Astrocyte (in vitro differentiated cells and primary cell): ENCODE measurements at regions not wholly inside any gene's neighbourhood (a gene's known extent, or its start where the extent isn't known, plus 50 kb on each side); places are given as distances from the start of the nearest gene placed in this dataset.

ENCODE experiments used
- DNase-seq: peaks from one replicate; pipeline ENCODE4 v3.0.0-alpha.2; 2010; ENCODE audit warnings: low read depth
- FAIRE-seq: peaks from 2 replicates; lab custom pipeline; 2011; peaks lifted over from hg19 to GRCh38; lab: Jason Lieb, UNC
- H2AFZ ChIP-seq: 2 replicates; pipeline ENCODE4 v1.6.0; 2012; ENCODE audit warnings: low read depth, low read length, inconsistent platforms
- H3K27ac ChIP-seq: 2 replicates; pipeline ENCODE4 v1.5.1; 2011; ENCODE audit warnings: low read depth, low read length, inconsistent platforms
- H3K27me3 ChIP-seq: 2 replicates; pipeline ENCODE4 v1.6.0; 2011; ENCODE audit warnings: low read length, inconsistent platforms; ENCODE audit not compliant: insufficient read depth
- H3K36me3 ChIP-seq: 2 replicates; pipeline ENCODE4 v1.5.1; 2011; ENCODE audit warnings: low read length, inconsistent platforms; ENCODE audit not compliant: insufficient read depth
- H3K4me1 ChIP-seq: 2 replicates; pipeline ENCODE4 v1.5.1; 2011; ENCODE audit warnings: low read length, inconsistent platforms; ENCODE audit not compliant: insufficient read depth
- H3K4me2 ChIP-seq: 2 replicates; pipeline ENCODE4 v1.6.0; 2012; ENCODE audit warnings: low read length, inconsistent platforms
- H3K4me3 ChIP-seq: 2 replicates; pipeline ENCODE4 v1.5.1; 2011; ENCODE audit warnings: low read depth, mild to moderate bottlenecking, low read length, inconsistent platforms; ENCODE audit not compliant: insufficient read depth
- H3K79me2 ChIP-seq: 2 replicates; pipeline ENCODE4 v1.6.0; 2012; ENCODE audit warnings: mild to moderate bottlenecking, low read length, inconsistent platforms; ENCODE audit not compliant: insufficient read depth
- H3K9ac ChIP-seq: 2 replicates; pipeline ENCODE4 v1.6.0; 2012; ENCODE audit warnings: mild to moderate bottlenecking, low read length, inconsistent platforms
- H3K9me3 ChIP-seq: 2 replicates; pipeline ENCODE4 v1.5.1; 2012; ENCODE audit warnings: low read depth, mild to moderate bottlenecking, low read length, inconsistent platforms; ENCODE audit not compliant: insufficient read depth
- H4K20me1 ChIP-seq: 2 replicates; pipeline ENCODE4 v1.6.0; 2012; ENCODE audit warnings: low read length, inconsistent platforms; ENCODE audit not compliant: insufficient read depth
- H3K27ac Mint-ChIP-seq: one replicate; pipeline ENCODE4 v1.8.0; 2021; ENCODE audit warnings: mild to moderate bottlenecking, mixed read lengths; ENCODE audit not compliant: unreplicated experiment
- H3K27me3 Mint-ChIP-seq: one replicate; pipeline ENCODE4 v1.8.0; 2021; ENCODE audit warnings: low read depth, mixed read lengths; ENCODE audit not compliant: unreplicated experiment
- H3K36me3 Mint-ChIP-seq: one replicate; pipeline ENCODE4 v1.8.0; 2021; ENCODE audit warnings: low read depth, mixed read lengths; ENCODE audit not compliant: unreplicated experiment
- H3K4me1 Mint-ChIP-seq: one replicate; pipeline ENCODE4 v1.8.0; 2021; ENCODE audit warnings: low read depth, mixed read lengths; ENCODE audit not compliant: unreplicated experiment
- H3K4me3 Mint-ChIP-seq: one replicate; pipeline ENCODE4 v1.8.0; 2021; ENCODE audit warnings: mild to moderate bottlenecking, moderate library complexity, mixed read lengths; ENCODE audit not compliant: unreplicated experiment
- H3K9me3 Mint-ChIP-seq: one replicate; pipeline ENCODE4 v1.8.0; 2021; ENCODE audit warnings: mild to moderate bottlenecking, mixed read lengths; ENCODE audit not compliant: unreplicated experiment
- CTCF ChIP-seq: IDR thresholded peaks from 2 replicates; pipeline ENCODE4 v1.5.1; 2011; ENCODE audit warnings: low read depth, mild to moderate bottlenecking, inconsistent platforms, low read length, moderate library complexity; ENCODE audit not compliant: insufficient read depth
- EZH2 ChIP-seq: IDR thresholded peaks from 2 replicates; pipeline ENCODE4 v1.6.1; 2012; ENCODE audit warnings: mild to moderate bottlenecking, low read length, inconsistent platforms; ENCODE audit not compliant: insufficient read depth

GRCh38 chr22:22044153-22044552 lies 61.6 kb upstream of the TOP3B start:
- H4K20me1 ChIP-seq = no peaks in the 10 kb centered on the region
- H3K36me3 Mint-ChIP-seq = no peaks in the 10 kb centered on the region
- H3K79me2 ChIP-seq = no peaks in the 10 kb centered on the region
- H3K4me3 ChIP-seq = no peak overlapping the region
- peaks cover 23% of the 10 kb centered on the region for H3K27me3 Mint-ChIP-seq
- no peaks in the 10 kb centered on the region for H3K9me3 ChIP-seq
- H3K9me3 Mint-ChIP-seq = no peaks in the 10 kb centered on the region
- H3K4me3 Mint-ChIP-seq = no peak overlapping the region
- FAIRE-seq = no peak
- no peak for DNase-seq
- H2AFZ ChIP-seq = no peak overlapping the region
- no peaks in the 10 kb centered on the region for H3K4me1 ChIP-seq
- no peak overlapping the region for H3K27ac Mint-ChIP-seq
- H3K4me2 ChIP-seq = no peak overlapping the region
- no peaks in the 10 kb centered on the region for H3K4me1 Mint-ChIP-seq
- H3K27ac ChIP-seq = no peak overlapping the region
- H3K36me3 ChIP-seq = no peaks in the 10 kb centered on the region
- TF ChIP-seq EZH2 = no peak
- H3K9ac ChIP-seq = no peak overlapping the region
- H3K27me3 ChIP-seq = peaks cover 21% of the 10 kb centered on the region

DNA sequence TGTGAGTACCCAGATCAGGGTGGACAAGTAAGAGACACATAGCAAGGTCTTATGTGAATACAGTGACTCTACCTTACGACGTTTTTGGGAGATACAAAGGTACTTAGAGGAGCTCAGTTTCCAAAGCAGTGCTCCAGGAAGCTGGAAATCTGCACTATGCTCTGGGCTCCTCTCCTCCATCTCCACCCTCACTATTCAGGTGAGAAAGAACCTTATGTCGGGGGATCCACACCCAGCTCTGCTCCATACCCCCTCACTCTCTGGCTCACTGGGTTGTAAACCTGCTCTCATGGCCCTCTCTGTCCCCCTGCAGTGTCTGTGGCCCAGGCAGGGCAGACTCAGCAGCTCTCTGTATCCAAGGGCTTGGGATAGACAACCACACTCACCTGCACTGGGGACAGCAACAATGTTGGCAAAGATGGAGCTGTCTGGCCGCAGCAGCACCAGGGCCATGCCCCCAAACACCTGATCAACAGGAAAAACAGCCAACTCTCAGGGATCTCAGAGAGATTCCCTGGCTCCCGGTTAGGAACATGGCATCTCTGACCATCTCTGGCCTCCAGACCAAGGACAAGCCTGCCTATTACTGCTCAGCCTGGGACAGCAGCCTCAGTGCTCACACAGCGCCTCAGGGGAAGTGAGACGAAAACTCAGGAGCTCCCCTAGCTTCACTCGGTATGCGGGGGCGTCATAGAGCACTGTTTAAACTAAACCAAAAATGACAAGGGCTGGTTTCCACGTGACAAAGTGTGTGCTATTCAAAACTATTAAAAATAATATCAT lies 60.9 kb upstream of the TOP3B start:
- peaks cover 21% of the 10 kb centered on the region for H3K27me3 ChIP-seq
- no peaks in the 10 kb centered on the region for H3K9me3 Mint-ChIP-seq

GRCh38 chr22:22042599-22043295 lies 60.2 kb upstream of the TOP3B start:
- no peak overlapping the region for H3K9ac ChIP-seq
- peaks cover 17% of the 10 kb centered on the region for H3K27me3 Mint-ChIP-seq
- H2AFZ ChIP-seq = no peak overlapping the region
- H3K27me3 ChIP-seq = peaks cover 21% of the 10 kb centered on the region
- FAIRE-seq (no peak), DNase-seq (no peak)
- no peaks in the 10 kb centered on the region for H3K36me3 Mint-ChIP-seq
- H3K9me3 ChIP-seq = no peaks in the 10 kb centered on the region
- H3K4me2 ChIP-seq = no peak overlapping the region
- no peaks in the 10 kb centered on the region for H3K79me2 ChIP-seq
- peaks cover 2% of the 10 kb centered on the region for H3K4me1 Mint-ChIP-seq
- H3K27ac Mint-ChIP-seq = no peak overlapping the region
- H3K36me3 ChIP-seq = no peaks in the 10 kb centered on the region
- H3K4me3 Mint-ChIP-seq = no peak overlapping the region
- H3K9me3 Mint-ChIP-seq = no peaks in the 10 kb centered on the region
- H4K20me1 ChIP-seq = no peaks in the 10 kb centered on the region
- TF ChIP-seq CTCF (no peak), EZH2 (no peak)
- H3K4me1 ChIP-seq = peaks cover 9% of the 10 kb centered on the region
- H3K4me3 ChIP-seq = no peak overlapping the region
- no peak overlapping the region for H3K27ac ChIP-seq

More for the DNA sequence above, 60.9 kb upstream of the TOP3B start:
- Histone ChIP-seq H3K27ac (no peak overlapping the region), H3K9me3 (no peaks in the 10 kb centered on the region), H2AFZ (no peak overlapping the region), H3K9ac (no peak overlapping the region), H3K4me3 (no peak overlapping the region), H3K79me2 (no peaks in the 10 kb centered on the region), H3K4me1 (peaks cover 4% of the 10 kb centered on the region), H3K4me2 (no peak overlapping the region), H3K36me3 (no peaks in the 10 kb centered on the region), H4K20me1 (no peaks in the 10 kb centered on the region)
- H3K27ac Mint-ChIP-seq = no peak overlapping the region
- no peak for DNase-seq
- no peak overlapping the region for H3K4me3 Mint-ChIP-seq
- H3K27me3 Mint-ChIP-seq = peaks cover 19% of the 10 kb centered on the region
- H3K4me1 Mint-ChIP-seq = no peaks in the 10 kb centered on the region
- TF ChIP-seq EZH2 (no peak), CTCF (no peak)
- FAIRE-seq = no peak
- no peaks in the 10 kb centered on the region for H3K36me3 Mint-ChIP-seq
